PC-9 (cell line): ENCODE measurements at regions not wholly inside any gene's neighbourhood (a gene's known extent, or its start where the extent isn't known, plus 50 kb on each side); places are given as distances from the start of the nearest gene placed in this dataset.
"Not testable (repeated sequence)": the region's sequence is repeated elsewhere in the genome, so short reads cannot be mapped to it uniquely, and the experiment has no call there.

Source experiments
- BruUV-seq: library from RNA; stranded (reverse); fragments of 400-500 nt; replicated peaks from 2 replicates; lab custom pipeline; 2021; lab: Mats Ljungman, UMichigan
- CTCF ChIA-PET: fragments of 300-600 bp; sonication (Branson Sonifier 250); formaldehyde crosslinking; loops from one replicate; lab custom pipeline; 2022; ENCODE audit warnings: antibody characterized with exemption; lab: Charles Lee
- POLR2A ChIA-PET: fragments of 300-600 bp; sonication (Branson Sonifier 250); formaldehyde crosslinking; loops from one replicate; lab custom pipeline; 2022; ENCODE audit warnings: antibody characterized with exemption; ENCODE audit not compliant: unreplicated experiment; lab: Charles Lee
- DNase-seq, 2 experiments: peaks; one replicate each; pipeline versions ENCODE4 v3.0.0 to v3.0.0-alpha.2; 2015 to 2022; ENCODE audit warnings: mixed read lengths in 1 of 2
- H2AFZ ChIP-seq: fragments of 200-600 bp; sonication (generic); 2 replicates; pipeline ENCODE4 v1.8.1; 2017; ENCODE audit warnings: antibody characterized with exemption
- H3F3A ChIP-seq: fragments of 200-600 bp; sonication (generic); 2 replicates; pipeline ENCODE4 v1.8.1; 2017; ENCODE audit warnings: antibody characterized with exemption, mild to moderate bottlenecking, low read depth; ENCODE audit not compliant: insufficient read depth
- H3K27ac ChIP-seq: fragments of 200-600 bp; sonication (generic); 2 replicates; pipeline ENCODE4 v1.6.1; 2016; ENCODE audit warnings: mixed run types
- H3K27me3 ChIP-seq: fragments of 200-600 bp; sonication (generic); 2 replicates; pipeline ENCODE4 v1.6.1; 2016; ENCODE audit warnings: low read depth, mixed run types; ENCODE audit not compliant: insufficient read depth
- H3K36me3 ChIP-seq: fragments of 200-600 bp; sonication (generic); 2 replicates; pipeline ENCODE4 v1.6.1; 2016; ENCODE audit warnings: low read depth, mixed run types
- H3K4me1 ChIP-seq: fragments of 200-600 bp; sonication (generic); replicated peaks from 2 replicates; pipeline ENCODE4 v1.6.1; 2016; ENCODE audit warnings: mixed run types; ENCODE audit not compliant: insufficient read depth
- H3K4me2 ChIP-seq: fragments of 200-600 bp; sonication (generic); 2 replicates; pipeline ENCODE4 v1.6.1; 2017; ENCODE audit warnings: mixed run types
- H3K4me3 ChIP-seq: fragments of 200-600 bp; sonication (generic); 2 replicates; pipeline ENCODE4 v1.6.1; 2016; ENCODE audit warnings: mixed run types
- H3K79me2 ChIP-seq: fragments of 200-600 bp; sonication (generic); 2 replicates; pipeline ENCODE4 v1.6.1; 2017; ENCODE audit warnings: low read depth, mixed run types
- H3K9me2 ChIP-seq: fragments of 200-600 bp; sonication (generic); 2 replicates; pipeline ENCODE4 v1.8.1; 2017; ENCODE audit warnings: mild to moderate bottlenecking; ENCODE audit not compliant: insufficient read depth
- H3K9me3 ChIP-seq: fragments of 200-600 bp; sonication (generic); 2 replicates; pipeline ENCODE4 v1.8.1; 2016; ENCODE audit warnings: low read depth; ENCODE audit not compliant: insufficient read depth
- H4K20me1 ChIP-seq: fragments of 200-600 bp; sonication (generic); 2 replicates; pipeline ENCODE4 v1.8.1; 2017; ENCODE audit not compliant: insufficient read depth
- CTCF ChIP-seq: fragments of 200-600 bp; sonication (generic); conservative IDR thresholded peaks from 2 replicates; pipeline ENCODE4 v1.6.1; 2017; ENCODE audit warnings: mixed run types, antibody characterized with exemption, mild to moderate bottlenecking, moderate library complexity
- EZH2 ChIP-seq: fragments of 200-600 bp; sonication (generic); IDR thresholded peaks from 2 replicates; pipeline ENCODE4 v1.8.0; 2017; ENCODE audit warnings: antibody characterized with exemption, low read depth
- intact Hi-C: fragments of 100-400 bp; cut with micrococcal nuclease; formaldehyde crosslinking; loops from one replicate; pipeline ENCODE4 v1.10.0; 2022; ENCODE audit not compliant: unreplicated experiment

DNA sequence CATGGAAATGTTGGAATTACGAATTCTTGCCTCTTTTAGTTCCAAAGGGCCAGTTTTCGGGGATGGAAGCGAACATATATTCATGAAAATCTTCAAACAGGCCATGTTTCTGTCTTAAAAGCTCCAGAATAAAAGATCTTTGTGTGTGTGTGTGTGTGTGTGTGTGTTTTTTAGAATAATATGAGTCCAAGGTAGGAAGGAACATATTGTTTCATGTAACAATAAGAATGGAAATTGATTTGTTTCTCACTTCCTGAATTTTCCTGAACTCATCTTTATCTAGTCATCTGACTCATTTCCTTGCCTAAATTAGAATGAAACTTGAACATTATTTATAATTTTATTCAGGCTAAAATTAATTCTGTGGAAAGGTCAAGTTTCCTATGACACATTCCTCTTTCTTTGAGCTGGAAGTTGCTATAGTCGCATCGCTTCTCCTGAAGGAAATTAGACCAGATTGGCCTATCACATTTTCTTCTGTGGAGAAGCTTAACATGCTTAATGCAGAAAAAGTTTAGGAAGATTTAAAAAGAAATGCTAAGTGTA is 805.1 kb upstream of the ADAMTS5 start:
- ChIA-PET CTCF (no interaction called here), POLR2A (no interaction called here)
- Histone ChIP-seq H4K20me1 (no peaks in the 10 kb centered on the region), H3K36me3 (no peaks in the 10 kb centered on the region), H3K4me3 (no peak overlapping the region), H3F3A (no peaks in the 10 kb centered on the region), H3K9me2 (no peaks in the 10 kb centered on the region), H3K4me1 (no peaks in the 10 kb centered on the region), H3K79me2 (no peaks in the 10 kb centered on the region), H3K27me3 (no peaks in the 10 kb centered on the region), H3K4me2 (no peak overlapping the region), H3K9me3 (no peaks in the 10 kb centered on the region), H2AFZ (no peak overlapping the region), H3K27ac (no peak overlapping the region)
- no TSS peak for BruUV-seq
- intact Hi-C loops: no loop called here
- no peak for DNase-seq
- no peak for TF ChIP-seq CTCF
- TF ChIP-seq EZH2: no peak

- H3K27me3 ChIP-seq: no peaks in the 10 kb centered on the region
These were observed 802.9 kb upstream of the ADAMTS5 start for GRCh38 chr21:27769763-27770162.

GRCh38 chr21:27768046-27768637 is 801.3 kb upstream of the ADAMTS5 start:
- H3F3A ChIP-seq, H3K4me3 ChIP-seq, intact Hi-C loops, H3K27ac ChIP-seq, H3K9me3 ChIP-seq, H2AFZ ChIP-seq, H3K79me2 ChIP-seq, H3K9me2 ChIP-seq, H4K20me1 ChIP-seq, CTCF ChIA-PET, H3K4me2 ChIP-seq, DNase-seq, H3K36me3 ChIP-seq, H3K27me3 ChIP-seq, H3K4me1 ChIP-seq, POLR2A ChIA-PET, BruUV-seq: not testable (repeated sequence)

More at GRCh38 chr21:27769763-27770162, 802.9 kb upstream of the ADAMTS5 start:
- H3K4me2 ChIP-seq: no peak overlapping the region
- ChIA-PET CTCF (no interaction called here), POLR2A (no interaction called here)
- no peaks in the 10 kb centered on the region for H3K79me2 ChIP-seq
- H3K9me3 ChIP-seq: no peaks in the 10 kb centered on the region
- TF ChIP-seq CTCF (no peak), EZH2 (no peak)
- no peak overlapping the region for H3K4me3 ChIP-seq
- H3K4me1 ChIP-seq: no peaks in the 10 kb centered on the region
- no peak overlapping the region for H2AFZ ChIP-seq
- no peaks in the 10 kb centered on the region for H3K36me3 ChIP-seq
- no peaks in the 10 kb centered on the region for H3F3A ChIP-seq
- H3K9me2 ChIP-seq: no peaks in the 10 kb centered on the region
- H3K27ac ChIP-seq: no peak overlapping the region
- no TSS peak for BruUV-seq
- no peaks in the 10 kb centered on the region for H4K20me1 ChIP-seq
- no peak for DNase-seq
- intact Hi-C loops: no loop called here

- TF ChIP-seq EZH2 (no peak), CTCF (no peak)
- BruUV-seq: no TSS peak
- no peaks in the 10 kb centered on the region for H3K4me1 ChIP-seq
- H2AFZ ChIP-seq: no peak overlapping the region
- H3K4me2 ChIP-seq: no peak overlapping the region
- POLR2A ChIA-PET: no interaction called here
- H3K27me3 ChIP-seq: no peaks in the 10 kb centered on the region
- H3K79me2 ChIP-seq: no peaks in the 10 kb centered on the region
- no peak for DNase-seq
- no peaks in the 10 kb centered on the region for H4K20me1 ChIP-seq
- no peaks in the 10 kb centered on the region for H3K36me3 ChIP-seq
- intact Hi-C loops: no loop called here
- no peaks in the 10 kb centered on the region for H3K9me2 ChIP-seq
- H3K4me3 ChIP-seq: no peak overlapping the region
- CTCF ChIA-PET: no interaction called here
- H3K9me3 ChIP-seq: no peaks in the 10 kb centered on the region
- H3F3A ChIP-seq: no peaks in the 10 kb centered on the region
- H3K27ac ChIP-seq: no peak overlapping the region
These were observed 797.2 kb upstream of the ADAMTS5 start for GRCh38 chr21:27764056-27764455.
